Stomach (tissue), 8 donors: ENCODE measurements at regions not wholly inside any gene's neighbourhood (a gene's known extent, or its start where the extent isn't known, plus 50 kb on each side); places are given as distances from the start of the nearest gene placed in this dataset.
A peak's percentile ranks its signal among the peaks of the same experiment; 100 is the strongest.

Experiments used
- DNase-seq, 2 donors: peaks; one replicate each; pipeline versions ENCODE4 v3.0.0 to v3.0.0-alpha.2; 2013 to 2019
- H3K27ac ChIP-seq, 5 donors: fragments of 200-600 bp in 4 of 5; sonication (generic) in 4 of 5; one replicate each; pipeline ENCODE4 v1.5.1; 2013 to 2019; ENCODE audit warnings: mild to moderate bottlenecking in 1 of 5, moderate library complexity in 1 of 5
- H3K27me3 ChIP-seq, 3 donors: fragments of 200-600 bp; sonication (generic); one replicate each; pipeline ENCODE4 v1.5.1; 2017 to 2019; ENCODE audit warnings: mixed run types in 1 of 3
- H3K36me3 ChIP-seq, 4 donors: fragments of 200-600 bp; sonication (generic); 1 replicate in 3 of 4; 2 replicates in 1 of 4; pipeline ENCODE4 v1.5.1; 2016 to 2019
- H3K4me1 ChIP-seq, 4 donors: fragments of 200-600 bp; sonication (generic); one replicate each; pipeline ENCODE4 v1.5.1; 2016 to 2019
- H3K4me3 ChIP-seq, 4 donors: fragments of 200-600 bp; sonication (generic) in 3 of 4; one replicate each; pipeline ENCODE4 v1.5.1; 2016 to 2019; ENCODE audit warnings: mild to moderate bottlenecking in 1 of 4
- H3K9me3 ChIP-seq, 4 donors: fragments of 200-600 bp; sonication (generic); one replicate each; pipeline ENCODE4 v1.5.1; 2016 to 2019
- EP300 ChIP-seq: sonication (generic); formaldehyde crosslinking; IDR thresholded peaks from one replicate; pipeline ENCODE4 v1.6.1; 2017; ENCODE audit warnings: antibody characterized with exemption
- POLR2A ChIP-seq, 4 donors: fragments of 450-650 bp; IDR thresholded peaks; one replicate each; pipeline ENCODE4 v1.6.1; 2016; ENCODE audit warnings: antibody characterized with exemption in 4 of 4, control low read depth in 2 of 4, mild to moderate bottlenecking in 1 of 4, moderate library complexity in 1 of 4
- POLR2AphosphoS5 ChIP-seq, 3 donors: sonication (generic); formaldehyde crosslinking; IDR thresholded peaks; one replicate each; pipeline ENCODE4 v1.6.1; 2016; ENCODE audit warnings: antibody characterized with exemption in 3 of 3
- WGBS, 5 donors: extraction: QIAGEN DNeasy Blood & Tissue Kit in 3 of 5; methylation state at CpG; one replicate each; pipeline versions ENCODE4 v1.1.5 to v1.1.7; 2013 to 2018; 5-methylcytosine and 5-hydroxymethylcytosine counted together
- intact Hi-C: fragments of 100-400 bp; cut with DNase I; formaldehyde crosslinking; loops from one replicate; pipeline ENCODE4 v1.15.1; 2023; ENCODE audit warnings: low total_unique reads
- TF ChIP-seq, protein P1 (sequence below), 7 experiments: fragments of 450-650 bp in 4 of 7; fragments of 200-600 bp in 3 of 7; sonication (generic) in 3 of 7; IDR thresholded peaks; one replicate each; pipeline ENCODE4 v1.5.1; 2016 to 2019; ENCODE audit warnings: antibody characterized with exemption in 7 of 7, control low read depth in 2 of 7, mild to moderate bottlenecking in 1 of 7
- donor health status: healthy with polysubstance abuse.
- donor health status: Bipolar disorder and iron deficiency.
- donor health status: healthy.

- no peak for DNase-seq
- WGBS, 5 donors = 80 to 91% (median 89%) methylated on average over 4 of the region's 4 CpGs
- Histone ChIP-seq H3K27ac (no peak overlapping the region), H3K36me3 (no peaks in the 10 kb centered on the region), H3K4me1 (peaks cover 0 to 10% (median 2%) of the 10 kb centered on the region in 4 donors), H3K27me3 (peaks cover 0 to 6% (median 0%) of the 10 kb centered on the region in 3 donors), H3K9me3 (no peaks in the 10 kb centered on the region), H3K4me3 (no peak overlapping the region)
- TF ChIP-seq EP300 (no peak), POLR2AphosphoS5 (IDR thresholded peaks at IDR 0.05) (no peak), POLR2A (IDR thresholded peaks at IDR 0.05) (no peak)
- TF ChIP-seq, protein P1, sequence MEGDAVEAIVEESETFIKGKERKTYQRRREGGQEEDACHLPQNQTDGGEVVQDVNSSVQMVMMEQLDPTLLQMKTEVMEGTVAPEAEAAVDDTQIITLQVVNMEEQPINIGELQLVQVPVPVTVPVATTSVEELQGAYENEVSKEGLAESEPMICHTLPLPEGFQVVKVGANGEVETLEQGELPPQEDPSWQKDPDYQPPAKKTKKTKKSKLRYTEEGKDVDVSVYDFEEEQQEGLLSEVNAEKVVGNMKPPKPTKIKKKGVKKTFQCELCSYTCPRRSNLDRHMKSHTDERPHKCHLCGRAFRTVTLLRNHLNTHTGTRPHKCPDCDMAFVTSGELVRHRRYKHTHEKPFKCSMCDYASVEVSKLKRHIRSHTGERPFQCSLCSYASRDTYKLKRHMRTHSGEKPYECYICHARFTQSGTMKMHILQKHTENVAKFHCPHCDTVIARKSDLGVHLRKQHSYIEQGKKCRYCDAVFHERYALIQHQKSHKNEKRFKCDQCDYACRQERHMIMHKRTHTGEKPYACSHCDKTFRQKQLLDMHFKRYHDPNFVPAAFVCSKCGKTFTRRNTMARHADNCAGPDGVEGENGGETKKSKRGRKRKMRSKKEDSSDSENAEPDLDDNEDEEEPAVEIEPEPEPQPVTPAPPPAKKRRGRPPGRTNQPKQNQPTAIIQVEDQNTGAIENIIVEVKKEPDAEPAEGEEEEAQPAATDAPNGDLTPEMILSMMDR (IDR thresholded peaks at IDR 0.05) = no peak
- intact Hi-C loops = no loop called here
Measured at GRCh38 chr10:78202386-78202785, 168.7 kb downstream of the RPS24 start.

- H3K27ac ChIP-seq = no peak overlapping the region
- peaks cover 0 to under 1% (median 0%) of the 10 kb centered on the region in 3 donors for H3K27me3 ChIP-seq
- 48 to 56% (median 51%) methylated on average over 9 of the region's 9 CpGs for WGBS, 5 donors
- TF ChIP-seq, protein P1 (IDR thresholded peaks at IDR 0.05) = no peak
- TF ChIP-seq POLR2AphosphoS5 (IDR thresholded peaks at IDR 0.05) = no peak
- TF ChIP-seq EP300 = no peak
- no peak for TF ChIP-seq POLR2A (IDR thresholded peaks at IDR 0.05)
- peaks cover 0 to 7% (median 2%) of the 10 kb centered on the region in 4 donors for H3K4me1 ChIP-seq
- no peaks in the 10 kb centered on the region for H3K9me3 ChIP-seq
- no peaks in the 10 kb centered on the region for H3K36me3 ChIP-seq
- DNase-seq = peak in 1 of 2 donors; percentile 83
- intact Hi-C loops = no loop called here
- H3K4me3 ChIP-seq = no peak overlapping the region
Measured at GRCh38 chr10:78203915-78204818, 170.5 kb downstream of the RPS24 start.

- TF ChIP-seq EP300 (no peak), POLR2AphosphoS5 (IDR thresholded peaks at IDR 0.05) (no peak), POLR2A (IDR thresholded peaks at IDR 0.05) (no peak)
- TF ChIP-seq, protein P1 (IDR thresholded peaks at IDR 0.05) = no peak
- Histone ChIP-seq H3K4me3 (no peak overlapping the region), H3K4me1 (peaks cover 0 to 6% (median 2%) of the 10 kb centered on the region in 4 donors), H3K27me3 (no peaks in the 10 kb centered on the region), H3K27ac (no peak overlapping the region), H3K36me3 (no peaks in the 10 kb centered on the region), H3K9me3 (no peaks in the 10 kb centered on the region)
- DNase-seq = no peak
- 79 to 90% (median 83%) methylated on average over 5 of the region's 5 CpGs for WGBS, 5 donors
- intact Hi-C loops = no loop called here
Measured at GRCh38 chr10:78205457-78206016, 171.9 kb downstream of the RPS24 start.

DNA sequence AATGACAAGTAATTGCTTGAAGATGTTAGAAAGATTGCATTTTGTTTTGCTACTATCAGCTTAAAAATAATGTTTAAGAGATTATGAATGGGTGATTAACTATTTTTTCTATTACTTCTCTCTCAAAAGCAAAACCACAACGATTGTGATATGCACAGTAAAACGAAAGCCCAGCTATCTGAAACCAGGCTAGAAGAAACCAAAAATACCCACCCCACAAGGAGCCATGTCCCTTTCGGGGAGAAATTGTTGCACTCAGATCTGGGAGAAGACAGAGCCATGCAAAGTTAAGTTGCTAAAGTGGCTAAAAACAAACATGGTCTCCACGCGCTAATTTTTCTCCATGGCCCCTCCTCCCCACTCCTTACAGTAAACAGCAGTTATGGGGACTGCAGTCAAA is 173.6 kb downstream of the RPS24 start:
- Histone ChIP-seq H3K27me3 (no peaks in the 10 kb centered on the region), H3K9me3 (no peaks in the 10 kb centered on the region), H3K4me3 (no peak overlapping the region), H3K27ac (no peak overlapping the region), H3K4me1 (peaks cover 0 to 15% (median 5%) of the 10 kb centered on the region in 4 donors), H3K36me3 (no peaks in the 10 kb centered on the region)
- 42 to 56% (median 49%) methylated on average over 5 of the region's 5 CpGs for WGBS, 5 donors
- intact Hi-C loops = no loop called here
- TF ChIP-seq POLR2AphosphoS5 (IDR thresholded peaks at IDR 0.05) (no peak), EP300 (no peak), POLR2A (IDR thresholded peaks at IDR 0.05) (no peak)
- TF ChIP-seq, protein P1 (IDR thresholded peaks at IDR 0.05) = no peak
- DNase-seq = no peak
